ENCODE measurements at regions not wholly inside any gene's neighbourhood (a gene's known extent, or its start where the extent isn't known, plus 50 kb on each side); places are given as distances from the start of the nearest gene placed in this dataset.

DNA sequence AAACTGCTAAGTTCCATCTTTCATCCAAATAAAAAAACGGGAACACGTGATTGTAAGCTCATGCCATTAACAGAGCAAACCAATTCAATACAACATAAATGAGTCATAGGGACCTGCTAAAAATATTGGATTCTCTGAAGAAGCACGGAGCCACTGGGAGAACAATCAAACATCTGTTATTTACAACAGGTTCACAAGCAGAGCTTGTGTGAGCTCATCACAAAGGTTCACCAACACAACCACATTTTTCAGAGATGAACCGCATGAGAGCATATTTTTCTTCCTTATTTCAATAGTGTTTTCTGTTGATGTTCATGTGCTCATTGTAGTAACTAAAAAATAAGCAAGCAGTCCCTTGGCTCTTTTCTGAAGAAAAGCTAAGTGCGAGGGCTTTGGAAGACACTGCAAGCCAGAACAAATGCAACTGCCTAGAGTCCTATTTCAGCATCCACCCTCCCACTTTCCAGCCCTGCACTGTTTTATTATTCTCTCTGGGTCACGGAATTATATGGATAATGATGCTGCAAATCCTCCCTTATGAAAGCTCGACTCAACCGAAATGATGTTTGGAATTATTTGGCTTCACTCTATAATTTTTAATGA is 545.8 kb downstream of the LIG4 start:
- TF ChIP-seq, protein P1, sequence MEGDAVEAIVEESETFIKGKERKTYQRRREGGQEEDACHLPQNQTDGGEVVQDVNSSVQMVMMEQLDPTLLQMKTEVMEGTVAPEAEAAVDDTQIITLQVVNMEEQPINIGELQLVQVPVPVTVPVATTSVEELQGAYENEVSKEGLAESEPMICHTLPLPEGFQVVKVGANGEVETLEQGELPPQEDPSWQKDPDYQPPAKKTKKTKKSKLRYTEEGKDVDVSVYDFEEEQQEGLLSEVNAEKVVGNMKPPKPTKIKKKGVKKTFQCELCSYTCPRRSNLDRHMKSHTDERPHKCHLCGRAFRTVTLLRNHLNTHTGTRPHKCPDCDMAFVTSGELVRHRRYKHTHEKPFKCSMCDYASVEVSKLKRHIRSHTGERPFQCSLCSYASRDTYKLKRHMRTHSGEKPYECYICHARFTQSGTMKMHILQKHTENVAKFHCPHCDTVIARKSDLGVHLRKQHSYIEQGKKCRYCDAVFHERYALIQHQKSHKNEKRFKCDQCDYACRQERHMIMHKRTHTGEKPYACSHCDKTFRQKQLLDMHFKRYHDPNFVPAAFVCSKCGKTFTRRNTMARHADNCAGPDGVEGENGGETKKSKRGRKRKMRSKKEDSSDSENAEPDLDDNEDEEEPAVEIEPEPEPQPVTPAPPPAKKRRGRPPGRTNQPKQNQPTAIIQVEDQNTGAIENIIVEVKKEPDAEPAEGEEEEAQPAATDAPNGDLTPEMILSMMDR (conservative IDR thresholded peaks at IDR 0.05; ENCODE audit: low read depth, low read length): no peak
- TF ChIP-seq EZH2 (IDR thresholded peaks at IDR 0.05; ENCODE audit: low read length, unreplicated experiment): no peak

All from PC-3 (cell line).